NCI-H1417 treated with DMSO at 0.1 percent for 48 hours (cell line): ENCODE measurements at regions not wholly inside any gene's neighbourhood (a gene's known extent, or its start where the extent isn't known, plus 50 kb on each side); places are given as distances from the start of the nearest gene placed in this dataset.
"Not testable (repeated sequence)": the region's sequence is repeated elsewhere in the genome, so short reads cannot be mapped to it uniquely, and the experiment has no call there.

Experiments used
- DNase-seq: peaks from one replicate; lab custom pipeline; 2025; lab: John Stamatoyannopoulos, UW

- DNase-seq: no peak
These were observed 68.0 kb upstream of the INSIG1 start for GRCh38 chr7:155229548-155230168.

DNA sequence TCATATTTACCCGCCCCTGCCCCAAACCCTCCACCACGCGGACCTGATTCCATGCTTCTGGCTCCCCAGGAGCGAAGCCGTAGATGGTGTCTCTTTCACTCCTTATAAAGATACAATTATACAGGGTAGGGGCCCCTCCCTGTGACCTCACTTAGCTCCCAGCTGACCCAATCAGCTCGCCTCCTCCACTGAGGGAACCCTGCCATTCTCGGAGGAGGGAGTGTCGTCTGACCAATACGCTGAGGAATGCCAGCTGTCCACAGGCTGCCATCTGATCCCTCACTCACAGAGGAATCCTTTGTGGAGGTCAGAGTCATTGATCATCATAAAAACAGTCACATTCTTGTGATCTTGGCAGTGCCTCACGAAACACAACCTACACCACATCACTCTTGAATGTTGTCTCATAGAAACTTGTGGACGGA is 67.5 kb upstream of the INSIG1 start:
- no peak for DNase-seq

DNA sequence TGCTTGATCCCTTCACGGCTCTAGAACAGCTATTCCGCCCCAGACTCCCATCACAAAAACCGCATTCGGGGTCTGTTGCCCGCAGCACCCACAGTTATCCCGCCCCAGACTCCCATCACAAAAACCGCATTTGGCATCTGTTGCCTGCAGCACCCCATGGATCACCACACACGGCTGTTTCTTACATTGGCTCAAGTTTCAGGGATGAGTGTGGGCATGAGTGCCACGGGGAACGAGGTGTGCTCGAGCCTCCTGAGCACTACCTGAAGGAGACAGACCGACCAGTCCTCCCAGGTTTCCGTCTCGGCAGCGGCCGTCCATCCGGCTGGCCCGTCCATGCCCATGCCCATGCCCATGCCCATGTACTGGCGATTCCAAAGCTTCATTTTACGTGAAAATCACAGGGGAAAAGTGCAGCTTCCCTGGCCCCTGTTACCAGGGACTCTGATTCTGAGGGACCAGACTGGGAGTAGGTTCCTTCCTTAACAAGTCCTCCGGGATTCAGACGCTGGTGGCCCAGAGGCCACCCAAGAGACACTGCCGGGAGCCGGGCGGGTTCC is 66.4 kb upstream of the INSIG1 start:
- no peak for DNase-seq

- no peak for DNase-seq
These were observed 65.7 kb upstream of the INSIG1 start for GRCh38 chr7:155231941-155232340.

DNA sequence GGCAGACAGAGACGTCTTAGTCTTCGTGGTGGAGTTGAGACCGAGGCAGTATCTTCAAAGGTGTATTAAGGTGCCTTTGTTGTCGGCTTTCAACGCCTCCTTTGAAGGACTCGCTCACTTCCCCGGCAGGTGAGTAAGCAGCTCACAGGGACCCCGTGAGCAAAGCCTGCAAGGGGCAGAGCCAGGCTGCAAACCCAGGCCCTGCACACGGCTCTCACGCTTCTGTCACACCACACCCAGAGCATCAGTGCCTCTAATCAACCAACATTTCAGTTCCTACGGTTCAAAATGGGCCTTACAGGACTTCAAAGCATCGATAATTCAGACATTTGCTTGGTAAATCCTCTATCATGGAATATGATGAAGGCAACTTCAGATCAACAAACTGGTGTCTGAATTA is 64.8 kb upstream of the INSIG1 start:
- DNase-seq: no peak

- DNase-seq: no peak
These were observed 64.1 kb upstream of the INSIG1 start for GRCh38 chr7:155233311-155234157.

DNA sequence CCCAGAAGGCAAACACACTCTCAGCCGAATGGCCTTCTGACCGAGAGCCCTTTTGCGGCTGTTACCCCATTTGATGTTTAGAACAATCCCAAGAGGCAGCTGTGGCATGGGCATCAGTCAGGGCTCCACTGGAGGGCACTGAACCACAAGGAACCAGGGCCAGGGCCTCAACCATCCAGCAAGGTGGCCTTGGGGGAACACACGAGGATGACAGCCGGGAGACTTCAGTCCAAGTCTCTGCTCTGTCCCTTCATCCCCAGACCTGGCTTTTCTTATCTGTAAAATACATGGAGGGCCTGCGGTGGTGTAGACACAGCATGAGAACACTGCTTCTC is 63.6 kb upstream of the INSIG1 start:
- no peak for DNase-seq

- DNase-seq: no peak
These were observed 62.5 kb upstream of the INSIG1 start for GRCh38 chr7:155234950-155235789.

- DNase-seq: no peak
These were observed 61.3 kb upstream of the INSIG1 start for GRCh38 chr7:155236386-155236785.

- DNase-seq: no peak
These were observed 60.4 kb upstream of the INSIG1 start for GRCh38 chr7:155237297-155237696.

DNA sequence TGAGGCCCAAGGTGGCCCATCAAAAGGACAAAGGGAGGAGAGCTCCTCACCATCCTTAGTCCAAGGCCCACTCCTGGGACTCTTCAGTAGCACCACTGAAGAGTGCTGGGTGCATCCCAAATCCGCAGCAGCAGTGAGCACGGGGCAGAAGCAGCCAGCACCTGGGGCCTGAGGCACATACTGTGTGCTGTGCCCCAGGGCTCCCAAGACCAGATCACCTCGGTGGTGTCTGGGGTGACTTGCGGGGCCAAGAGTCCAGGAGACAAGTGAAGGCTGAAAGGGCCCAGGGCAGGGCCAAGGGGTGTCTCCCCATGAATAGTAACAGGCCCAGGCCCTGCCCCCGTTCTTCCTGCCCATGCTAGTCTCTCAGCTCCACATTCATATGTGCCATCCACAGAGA is 59.9 kb upstream of the INSIG1 start:
- DNase-seq: no peak

GRCh38 chr7:155239431-155240087 is 58.1 kb upstream of the INSIG1 start:
- DNase-seq: not testable (repeated sequence)

GRCh38 chr7:155244675-155245074 is 53.0 kb upstream of the INSIG1 start:
- no peak for DNase-seq

- no peak for DNase-seq
These were observed 50.0 kb upstream of the INSIG1 start for GRCh38 chr7:155247479-155248365.
